Stimulated activated naive CD8-positive, alpha-beta T cell treated with anti-CD3 and anti-CD28 coated beads, Interleukin-15, amount 100 ng/mL, for 72 hours (primary cell): ENCODE measurements at regions not wholly inside any gene's neighbourhood (a gene's known extent, or its start where the extent isn't known, plus 50 kb on each side); places are given as distances from the start of the nearest gene placed in this dataset.
A peak's percentile ranks its signal among the peaks of the same experiment; 100 is the strongest.

Experiments used
- ATAC-seq: fragments of 150-1000 bp; cut with Tn5 transposase; 2 replicates; pipeline ENCODE4 v1.10.0; 2021; ENCODE audit warnings: mild to moderate bottlenecking, moderate library complexity
- DNase-seq, 2 donors: peaks; one replicate each; pipeline ENCODE4 v3.0.0; 2021 to 2022
- H3K27ac Mint-ChIP-seq, 2 donors: one replicate each; pipeline ENCODE4 v1.8.0; 2022; ENCODE audit warnings: mild to moderate bottlenecking in 2 of 2, mixed read lengths in 2 of 2, moderate library complexity in 2 of 2
- H3K27me3 Mint-ChIP-seq: one replicate; pipeline ENCODE4 v1.8.0; 2022; ENCODE audit warnings: mixed read lengths
- H3K4me1 Mint-ChIP-seq: one replicate; pipeline ENCODE4 v1.8.0; 2022; ENCODE audit warnings: mild to moderate bottlenecking, mixed read lengths
- H3K4me3 Mint-ChIP-seq, 2 donors: one replicate each; pipeline ENCODE4 v1.8.0; 2022; ENCODE audit warnings: mild to moderate bottlenecking in 2 of 2, mixed read lengths in 2 of 2, moderate library complexity in 1 of 2
- H3K9me3 Mint-ChIP-seq, 2 donors: one replicate each; pipeline ENCODE4 v1.8.0; 2022; ENCODE audit warnings: mixed read lengths in 2 of 2

GRCh38 chr15:39493424-39494067 is 87.3 kb upstream of the THBS1 start:
- no peak overlapping the region for H3K27ac Mint-ChIP-seq
- no peak overlapping the region for H3K4me3 Mint-ChIP-seq
- no peak for ATAC-seq

GRCh38 chr15:39494462-39494861 is 86.4 kb upstream of the THBS1 start:
- Mint-ChIP-seq H3K27me3 (peaks cover 10% of the 10 kb centered on the region), H3K9me3 (no peaks in the 10 kb centered on the region), H3K27ac (peak overlapping the region in 1 of 2 donors; percentile 4), H3K4me3 (no peak overlapping the region), H3K4me1 (peaks cover 8% of the 10 kb centered on the region)
- ATAC-seq: no peak
- DNase-seq: no peak

More at GRCh38 chr15:39493424-39494067, 87.3 kb upstream of the THBS1 start:
- Mint-ChIP-seq H3K27me3 (peaks cover 10% of the 10 kb centered on the region), H3K4me1 (peaks cover 8% of the 10 kb centered on the region), H3K9me3 (no peaks in the 10 kb centered on the region)
- no peak for DNase-seq

GRCh38 chr15:39495871-39496840 is 84.7 kb upstream of the THBS1 start:
- H3K9me3 Mint-ChIP-seq: no peaks in the 10 kb centered on the region
- peaks cover 10% of the 10 kb centered on the region for H3K27me3 Mint-ChIP-seq
- ATAC-seq (no peak), DNase-seq (no peak)
- H3K27ac Mint-ChIP-seq: peak overlapping the region; percentile 31 to 50
- H3K4me1 Mint-ChIP-seq: peaks cover 9% of the 10 kb centered on the region
- no peak overlapping the region for H3K4me3 Mint-ChIP-seq

GRCh38 chr15:39497016-39497758 is 83.7 kb upstream of the THBS1 start:
- no peak overlapping the region for H3K27ac Mint-ChIP-seq
- no peak overlapping the region for H3K4me3 Mint-ChIP-seq
- ATAC-seq: no peak
- H3K9me3 Mint-ChIP-seq: no peaks in the 10 kb centered on the region
- H3K4me1 Mint-ChIP-seq: peaks cover 14% of the 10 kb centered on the region
- DNase-seq: no peak
- H3K27me3 Mint-ChIP-seq: peaks cover 10% of the 10 kb centered on the region

- H3K27ac Mint-ChIP-seq: peak overlapping the region in 1 of 2 donors; percentile 71
- ATAC-seq (peak; percentile 76), DNase-seq (no peak)
- peaks cover 14% of the 10 kb centered on the region for H3K4me1 Mint-ChIP-seq
- peaks cover 10% of the 10 kb centered on the region for H3K27me3 Mint-ChIP-seq
- no peaks in the 10 kb centered on the region for H3K9me3 Mint-ChIP-seq
- no peak overlapping the region for H3K4me3 Mint-ChIP-seq
Observed at GRCh38 chr15:39497759-39498565, 82.9 kb upstream of the THBS1 start.

GRCh38 chr15:39498629-39499028 is 82.2 kb upstream of the THBS1 start:
- Mint-ChIP-seq H3K4me3 (no peak overlapping the region), H3K4me1 (peaks cover 14% of the 10 kb centered on the region), H3K27ac (no peak overlapping the region), H3K9me3 (no peaks in the 10 kb centered on the region), H3K27me3 (peaks cover 10% of the 10 kb centered on the region)
- DNase-seq (no peak), ATAC-seq (no peak)

- H3K27me3 Mint-ChIP-seq: peaks cover 10% of the 10 kb centered on the region
- no peaks in the 10 kb centered on the region for H3K9me3 Mint-ChIP-seq
- ATAC-seq (no peak), DNase-seq (no peak)
- H3K4me3 Mint-ChIP-seq: no peak overlapping the region
- H3K27ac Mint-ChIP-seq: no peak overlapping the region
- H3K4me1 Mint-ChIP-seq: peaks cover 14% of the 10 kb centered on the region
Observed at GRCh38 chr15:39499042-39499441, 81.8 kb upstream of the THBS1 start.

- H3K27me3 Mint-ChIP-seq: peaks cover 10% of the 10 kb centered on the region
- H3K4me3 Mint-ChIP-seq: no peak overlapping the region
- no peaks in the 10 kb centered on the region for H3K9me3 Mint-ChIP-seq
- H3K4me1 Mint-ChIP-seq: peaks cover 14% of the 10 kb centered on the region
- no peak for ATAC-seq
- no peak overlapping the region for H3K27ac Mint-ChIP-seq
- DNase-seq: no peak
Observed at GRCh38 chr15:39499681-39500080, 81.2 kb upstream of the THBS1 start.

GRCh38 chr15:39501366-39502081 is 79.4 kb upstream of the THBS1 start:
- Mint-ChIP-seq H3K9me3 (no peaks in the 10 kb centered on the region), H3K4me3 (no peak overlapping the region), H3K4me1 (peaks cover 14% of the 10 kb centered on the region), H3K27ac (no peak overlapping the region), H3K27me3 (peaks cover under 1% of the 10 kb centered on the region)
- no peak for ATAC-seq
- no peak for DNase-seq

GRCh38 chr15:39502082-39502447 is 78.8 kb upstream of the THBS1 start:
- no peaks in the 10 kb centered on the region for H3K27me3 Mint-ChIP-seq
- H3K9me3 Mint-ChIP-seq: no peaks in the 10 kb centered on the region
- no peak overlapping the region for H3K27ac Mint-ChIP-seq
- peaks cover 14% of the 10 kb centered on the region for H3K4me1 Mint-ChIP-seq
- no peak overlapping the region for H3K4me3 Mint-ChIP-seq
- DNase-seq (no peak), ATAC-seq (peak; percentile 66)

- no peak for DNase-seq
- Mint-ChIP-seq H3K9me3 (no peaks in the 10 kb centered on the region), H3K27me3 (no peaks in the 10 kb centered on the region), H3K27ac (no peak overlapping the region), H3K4me3 (no peak overlapping the region), H3K4me1 (peaks cover 9% of the 10 kb centered on the region)
- ATAC-seq: no peak
Observed at GRCh38 chr15:39502611-39503195, 78.2 kb upstream of the THBS1 start.

- DNase-seq (no peak), ATAC-seq (no peak)
- H3K4me3 Mint-ChIP-seq: no peak overlapping the region
- no peaks in the 10 kb centered on the region for H3K27me3 Mint-ChIP-seq
- no peaks in the 10 kb centered on the region for H3K9me3 Mint-ChIP-seq
- peaks cover 5% of the 10 kb centered on the region for H3K4me1 Mint-ChIP-seq
- H3K27ac Mint-ChIP-seq: no peak overlapping the region
Observed at GRCh38 chr15:39503526-39503925, 77.4 kb upstream of the THBS1 start.

- Mint-ChIP-seq H3K4me3 (no peak overlapping the region), H3K9me3 (no peaks in the 10 kb centered on the region), H3K27ac (no peak overlapping the region), H3K27me3 (no peaks in the 10 kb centered on the region), H3K4me1 (peaks cover 5% of the 10 kb centered on the region)
- ATAC-seq (no peak), DNase-seq (no peak)
Observed at GRCh38 chr15:39504808-39505207, 76.1 kb upstream of the THBS1 start.

- no peak overlapping the region for H3K27ac Mint-ChIP-seq
- peaks cover 6% of the 10 kb centered on the region for H3K27me3 Mint-ChIP-seq
- H3K4me3 Mint-ChIP-seq: no peak overlapping the region
- ATAC-seq (no peak), DNase-seq (no peak)
- H3K4me1 Mint-ChIP-seq: peaks cover 5% of the 10 kb centered on the region
- H3K9me3 Mint-ChIP-seq: no peaks in the 10 kb centered on the region
Observed at GRCh38 chr15:39506146-39506545, 74.7 kb upstream of the THBS1 start.
